CD4-positive, alpha-beta T cell treated with Interleukin-12 subunit alpha and Interleukin-12 subunit beta, for 1 hour (primary cell): ENCODE measurements at regions not wholly inside any gene's neighbourhood (a gene's known extent, or its start where the extent isn't known, plus 50 kb on each side); places are given as distances from the start of the nearest gene placed in this dataset.
"Not testable (repeated sequence)": the region's sequence is repeated elsewhere in the genome, so short reads cannot be mapped to it uniquely, and the experiment has no call there.

Experiments
- DNase-seq: peaks from one replicate; pipeline ENCODE4 v3.0.0-alpha.2; 2020

GRCh38 chr16:16448423-16448822 lies 69.5 kb downstream of the NPIPA7 start:
- not testable (repeated sequence) for DNase-seq

- not testable (repeated sequence) for DNase-seq
Observed at GRCh38 chr16:16449712-16450237, 70.8 kb downstream of the NPIPA7 start.

- DNase-seq: not testable (repeated sequence)
Observed at GRCh38 chr16:16451721-16452410, 72.9 kb downstream of the NPIPA7 start.

- DNase-seq: not testable (repeated sequence)
Observed at GRCh38 chr16:16458579-16458978, 79.6 kb downstream of the NPIPA7 start.

- DNase-seq: not testable (repeated sequence)
Observed at GRCh38 chr16:16463792-16464191, 84.9 kb downstream of the NPIPA7 start.

GRCh38 chr16:16488919-16489318 lies 110.0 kb downstream of the NPIPA7 start:
- not testable (repeated sequence) for DNase-seq

- DNase-seq: not testable (repeated sequence)
Observed at GRCh38 chr16:16489466-16489865, 110.5 kb downstream of the NPIPA7 start.

- not testable (repeated sequence) for DNase-seq
Observed at GRCh38 chr16:16494114-16494513, 115.2 kb downstream of the NPIPA7 start.

GRCh38 chr16:16494998-16495397 lies 116.1 kb downstream of the NPIPA7 start:
- DNase-seq: not testable (repeated sequence)

- DNase-seq: not testable (repeated sequence)
Observed at GRCh38 chr16:16499875-16500274, 120.9 kb downstream of the NPIPA7 start.

- not testable (repeated sequence) for DNase-seq
Observed at GRCh38 chr16:16507041-16507440, 128.1 kb downstream of the NPIPA7 start.

GRCh38 chr16:16508344-16508743 lies 129.4 kb downstream of the NPIPA7 start:
- not testable (repeated sequence) for DNase-seq

GRCh38 chr16:16519395-16519794 lies 140.5 kb downstream of the NPIPA7 start:
- not testable (repeated sequence) for DNase-seq

- not testable (repeated sequence) for DNase-seq
Observed at GRCh38 chr16:16521239-16522002, 142.5 kb downstream of the NPIPA7 start.

GRCh38 chr16:16526998-16527397 lies 148.1 kb downstream of the NPIPA7 start:
- DNase-seq: not testable (repeated sequence)

GRCh38 chr16:16530744-16531143 lies 151.8 kb downstream of the NPIPA7 start:
- not testable (repeated sequence) for DNase-seq

GRCh38 chr16:16535565-16535964 lies 156.6 kb downstream of the NPIPA7 start:
- not testable (repeated sequence) for DNase-seq

GRCh38 chr16:16536151-16536550 lies 157.2 kb downstream of the NPIPA7 start:
- not testable (repeated sequence) for DNase-seq

GRCh38 chr16:16549710-16550109 lies 170.8 kb downstream of the NPIPA7 start:
- DNase-seq: not testable (repeated sequence)

GRCh38 chr16:16550824-16551223 lies 171.9 kb downstream of the NPIPA7 start:
- DNase-seq: not testable (repeated sequence)

GRCh38 chr16:16552819-16553340 lies 173.9 kb downstream of the NPIPA7 start:
- not testable (repeated sequence) for DNase-seq

- DNase-seq: not testable (repeated sequence)
Observed at GRCh38 chr16:16559179-16559740, 180.3 kb downstream of the NPIPA7 start.

- DNase-seq: not testable (repeated sequence)
Observed at GRCh38 chr16:16561532-16561931, 182.6 kb downstream of the NPIPA7 start.
